Thymus (tissue), 11 donors: ENCODE measurements at regions not wholly inside any gene's neighbourhood (a gene's known extent, or its start where the extent isn't known, plus 50 kb on each side); places are given as distances from the start of the nearest gene placed in this dataset.
"Not testable (repeated sequence)": the region's sequence is repeated elsewhere in the genome, so short reads cannot be mapped to it uniquely, and the experiment has no call there.

ENCODE experiments used
- DNase-seq, 9 donors: peaks; one replicate each; pipeline ENCODE4 v3.0.0-alpha.2; 2013; ENCODE audit warnings: low spot score in 9 of 9, low read depth in 6 of 9, missing footprints in 1 of 9
- H3K27ac ChIP-seq, 2 donors: one replicate each; pipeline ENCODE4 v1.5.1; 2013; ENCODE audit warnings: control low read depth in 1 of 2, low read depth in 1 of 2, low read length in 1 of 2, mild to moderate bottlenecking in 1 of 2, moderate library complexity in 1 of 2
- H3K27me3 ChIP-seq, 2 donors: one replicate each; pipeline ENCODE4 v1.5.1; 2013; ENCODE audit warnings: low read length in 1 of 2; ENCODE audit not compliant: control insufficient read depth in 2 of 2, insufficient read depth in 1 of 2
- H3K36me3 ChIP-seq, 2 donors: one replicate each; pipeline ENCODE4 v1.5.1; 2013; ENCODE audit warnings: low read length in 1 of 2, mild to moderate bottlenecking in 1 of 2, moderate library complexity in 1 of 2; ENCODE audit not compliant: control insufficient read depth in 2 of 2, insufficient read depth in 2 of 2
- H3K4me1 ChIP-seq, 2 donors: one replicate each; pipeline ENCODE4 v1.5.1; 2013; ENCODE audit warnings: low read length in 2 of 2; ENCODE audit not compliant: control insufficient read depth in 2 of 2, insufficient read depth in 2 of 2
- H3K4me3 ChIP-seq, 2 donors: one replicate each; pipeline ENCODE4 v1.5.1; 2013; ENCODE audit warnings: low read length in 2 of 2, control low read depth in 1 of 2, mild to moderate bottlenecking in 1 of 2
- H3K9me3 ChIP-seq, 2 donors: one replicate each; pipeline ENCODE4 v1.5.1; 2013; ENCODE audit warnings: low read length in 1 of 2, mild to moderate bottlenecking in 1 of 2; ENCODE audit not compliant: control insufficient read depth in 2 of 2, insufficient read depth in 1 of 2
- WGBS: extraction: QIAGEN DNeasy Blood & Tissue Kit; methylation state at CpG from one replicate; pipeline ENCODE4 v1.1.7; 2013; 5-methylcytosine and 5-hydroxymethylcytosine counted together
- donor health status: healthy.

GRCh38 chr1:100791586-100791985 lies 72.0 kb downstream of the VCAM1 start:
- Histone ChIP-seq H3K36me3 (no peaks in the 10 kb centered on the region), H3K27me3 (no peaks in the 10 kb centered on the region), H3K9me3 (no peaks in the 10 kb centered on the region), H3K4me3 (no peak overlapping the region), H3K27ac (no peak overlapping the region), H3K4me1 (no peaks in the 10 kb centered on the region)
- 92% methylated on average over 2 of the region's 2 CpGs for WGBS
- DNase-seq, result no peak

- Histone ChIP-seq H3K9me3 (no peaks in the 10 kb centered on the region), H3K4me1 (no peaks in the 10 kb centered on the region), H3K36me3 (no peaks in the 10 kb centered on the region), H3K27ac (peak overlapping the region in 1 of 2 donors; percentile 2), H3K4me3 (no peak overlapping the region), H3K27me3 (no peaks in the 10 kb centered on the region)
- DNase-seq, result no peak
- WGBS, result 95% methylated on average over 3 of the region's 3 CpGs
Measured at GRCh38 chr1:100793659-100794058, 74.1 kb downstream of the VCAM1 start.

DNA sequence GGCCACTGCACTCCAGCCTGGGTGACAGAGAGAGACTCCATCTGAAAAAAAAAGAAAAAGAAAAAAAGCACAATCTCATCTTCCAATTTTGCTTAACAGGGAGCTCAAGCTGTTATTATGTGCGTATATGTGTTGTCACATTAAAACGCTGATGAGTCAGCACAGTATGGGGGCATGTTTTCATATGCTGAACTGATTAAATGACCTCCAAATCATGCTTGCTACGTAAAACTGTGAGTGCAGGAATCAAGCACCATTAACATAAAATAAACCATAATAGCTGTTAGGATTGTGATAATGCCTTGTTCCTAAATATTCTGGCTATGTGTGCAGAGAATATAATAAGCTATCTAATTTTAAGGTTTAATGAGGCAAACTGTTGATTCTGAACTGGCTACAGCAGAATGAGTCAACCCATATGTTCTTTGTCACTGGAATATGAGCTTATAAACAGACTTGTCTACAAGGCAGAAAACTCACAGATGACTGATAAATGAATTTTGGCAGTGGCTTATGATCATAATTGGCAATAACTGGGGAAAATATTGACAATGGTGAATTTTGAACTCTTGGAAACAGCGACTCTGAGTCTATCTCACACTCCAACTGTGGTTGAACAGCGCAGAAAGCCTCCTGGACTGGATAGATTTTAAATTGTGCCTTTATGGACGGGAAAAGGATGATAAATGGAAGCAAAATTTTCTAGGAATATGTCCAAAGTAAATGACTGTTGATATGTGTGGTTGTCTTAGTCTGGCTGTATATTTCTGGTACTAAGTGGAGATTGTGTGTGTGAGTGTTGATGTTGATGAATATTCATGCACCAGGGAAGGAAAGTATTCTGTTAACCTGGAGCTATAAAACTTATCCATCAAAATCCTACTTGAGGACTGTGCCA lies 75.5 kb downstream of the VCAM1 start:
- no peak for DNase-seq
- Histone ChIP-seq H3K4me1 (no peaks in the 10 kb centered on the region), H3K27me3 (no peaks in the 10 kb centered on the region), H3K36me3 (no peaks in the 10 kb centered on the region), H3K4me3 (no peak overlapping the region), H3K27ac (no peak overlapping the region), H3K9me3 (no peaks in the 10 kb centered on the region)
- 81% methylated on average over 6 of the region's 6 CpGs for WGBS

DNA sequence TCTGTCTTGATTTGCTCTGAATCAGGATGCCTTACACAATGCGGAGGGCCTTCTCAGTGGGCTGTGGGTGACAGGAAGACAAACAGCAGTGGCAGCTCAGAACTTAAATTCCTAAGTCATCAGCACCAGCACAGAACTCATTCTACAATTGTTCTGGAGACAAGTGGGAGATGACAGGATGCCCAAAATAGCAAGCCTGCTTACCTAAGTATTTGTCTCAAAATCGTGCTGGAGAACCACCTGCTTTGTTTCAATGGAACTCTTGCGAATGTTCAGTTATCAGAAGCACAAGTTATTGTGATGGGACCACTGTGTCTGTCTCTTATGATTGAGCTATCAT lies 76.1 kb downstream of the VCAM1 start:
- H3K4me1 ChIP-seq, result no peaks in the 10 kb centered on the region
- H3K4me3 ChIP-seq, result no peak overlapping the region
- DNase-seq, result no peak
- 90% methylated on average over 3 of the region's 3 CpGs for WGBS
- H3K9me3 ChIP-seq, result no peaks in the 10 kb centered on the region
- no peak overlapping the region for H3K27ac ChIP-seq
- no peaks in the 10 kb centered on the region for H3K36me3 ChIP-seq
- H3K27me3 ChIP-seq, result no peaks in the 10 kb centered on the region

DNA sequence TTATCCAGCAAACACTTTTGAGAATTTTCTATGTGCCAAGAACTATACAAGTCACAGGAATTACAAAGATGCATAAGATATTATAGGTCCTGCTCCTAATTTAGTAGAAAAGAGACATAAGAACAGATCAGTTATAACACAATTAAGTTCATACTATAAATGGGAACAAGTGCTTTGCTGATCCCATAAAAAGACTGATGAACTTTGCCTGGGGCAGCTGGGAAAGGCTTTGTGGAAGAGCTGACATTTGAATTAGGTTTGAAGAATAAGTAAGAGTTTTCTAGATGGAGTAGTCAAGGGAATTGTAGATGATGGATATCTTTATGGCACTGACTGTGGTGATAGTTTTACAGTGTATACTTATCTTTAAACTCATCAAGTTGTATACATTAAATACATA lies 76.5 kb downstream of the VCAM1 start:
- Histone ChIP-seq H3K27me3 (no peaks in the 10 kb centered on the region), H3K4me3 (no peak overlapping the region), H3K36me3 (no peaks in the 10 kb centered on the region), H3K27ac (no peak overlapping the region), H3K4me1 (no peaks in the 10 kb centered on the region), H3K9me3 (no peaks in the 10 kb centered on the region)
- DNase-seq, result no peak

DNA sequence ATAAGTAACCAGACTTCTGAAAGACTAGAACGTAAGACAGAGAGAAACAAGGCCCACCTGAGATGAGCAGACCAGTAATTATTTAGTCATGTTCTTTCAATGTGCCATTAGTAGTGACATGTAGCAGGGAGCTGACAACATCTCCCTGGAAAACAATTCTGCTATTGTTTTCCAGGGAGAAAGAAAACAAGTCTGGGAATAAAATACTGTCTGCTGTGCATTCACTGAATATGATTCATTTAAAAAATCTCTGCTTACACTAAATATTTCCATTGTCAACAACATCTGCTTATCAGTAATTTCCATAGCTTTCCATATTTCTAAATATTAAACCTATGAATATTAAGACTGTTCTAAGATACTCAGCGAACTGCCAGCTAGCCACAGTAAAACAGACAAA lies 80.0 kb downstream of the VCAM1 start:
- Histone ChIP-seq H3K36me3 (no peaks in the 10 kb centered on the region), H3K4me1 (no peaks in the 10 kb centered on the region), H3K27ac (no peak overlapping the region), H3K4me3 (no peak overlapping the region), H3K27me3 (no peaks in the 10 kb centered on the region), H3K9me3 (no peaks in the 10 kb centered on the region)
- no peak for DNase-seq
- WGBS, result 89% methylated on average over 2 of the region's 2 CpGs

- Histone ChIP-seq H3K9me3 (no peaks in the 10 kb centered on the region), H3K4me3 (no peak overlapping the region), H3K4me1 (no peaks in the 10 kb centered on the region), H3K27me3 (no peaks in the 10 kb centered on the region), H3K36me3 (no peaks in the 10 kb centered on the region), H3K27ac (no peak overlapping the region)
- no peak for DNase-seq
- WGBS, result 96% methylated on average over 1 of the region's 1 CpG
Measured at GRCh38 chr1:100799954-100800612, 80.5 kb downstream of the VCAM1 start.

- not testable (repeated sequence) for H3K27me3 ChIP-seq, H3K27ac ChIP-seq, H3K36me3 ChIP-seq, H3K4me1 ChIP-seq, H3K4me3 ChIP-seq, DNase-seq, H3K9me3 ChIP-seq
- WGBS, result 97% methylated on average over 4 of the region's 4 CpGs
Measured at GRCh38 chr1:100801256-100801655, 81.7 kb downstream of the VCAM1 start.

GRCh38 chr1:100803280-100803679 lies 83.7 kb downstream of the VCAM1 start:
- H3K4me3 ChIP-seq, H3K9me3 ChIP-seq, H3K27me3 ChIP-seq, H3K27ac ChIP-seq, DNase-seq, H3K36me3 ChIP-seq, H3K4me1 ChIP-seq: not testable (repeated sequence)
- 90% methylated on average over 4 of the region's 4 CpGs for WGBS
